GM23338 (cell line): ENCODE measurements at regions not wholly inside any gene's neighbourhood (a gene's known extent, or its start where the extent isn't known, plus 50 kb on each side); places are given as distances from the start of the nearest gene placed in this dataset.

ENCODE experiments used
- ATAC-seq: fragments of 200-7000 bp; cut with Tn5 transposase; 3 replicates; pipeline ENCODE4 v1.9.1; 2020
- DNase-seq: peaks from one replicate; pipeline ENCODE4 v3.0.0-alpha.2; 2015; ENCODE audit warnings: low spot score
- H2AFZ ChIP-seq: fragments of 200-600 bp; sonication (generic); 2 replicates; pipeline ENCODE4 v1.8.0; 2016; ENCODE audit warnings: antibody characterized with exemption, mild to moderate bottlenecking, moderate library complexity
- H3F3A ChIP-seq: fragments of 200-600 bp; sonication (generic); replicated peaks from 2 replicates; pipeline ENCODE4 v1.8.0; 2017; ENCODE audit warnings: antibody characterized with exemption, mixed run types, low read depth
- H3K27ac ChIP-seq: fragments of 200-600 bp; sonication (generic); 2 replicates; pipeline ENCODE4 v1.6.1; 2016; ENCODE audit warnings: low read depth
- H3K27me3 ChIP-seq: fragments of 200-600 bp; sonication (generic); 2 replicates; pipeline ENCODE4 v1.8.0; 2016; ENCODE audit warnings: mild to moderate bottlenecking, mixed run types, moderate library complexity; ENCODE audit not compliant: insufficient read depth
- H3K36me3 ChIP-seq: fragments of 200-600 bp; sonication (generic); 2 replicates; pipeline ENCODE4 v1.8.0; 2016; ENCODE audit warnings: mild to moderate bottlenecking; ENCODE audit not compliant: insufficient read depth
- H3K4me1 ChIP-seq: fragments of 200-600 bp; sonication (generic); 2 replicates; pipeline ENCODE4 v1.8.0; 2016; ENCODE audit warnings: mild to moderate bottlenecking, moderate library complexity; ENCODE audit not compliant: insufficient read depth
- H3K4me2 ChIP-seq: fragments of 200-600 bp; sonication (generic); 2 replicates; pipeline ENCODE4 v1.7.1; 2017; ENCODE audit warnings: mixed run types
- H3K4me3 ChIP-seq: fragments of 200-600 bp; sonication (generic); 2 replicates; pipeline ENCODE4 v1.6.1; 2016; ENCODE audit warnings: mixed run types
- H3K79me2 ChIP-seq: fragments of 200-600 bp; sonication (generic); replicated peaks from 2 replicates; pipeline ENCODE4 v1.8.0; 2017; ENCODE audit warnings: mild to moderate bottlenecking; ENCODE audit not compliant: insufficient read depth
- H3K9me2 ChIP-seq: fragments of 200-600 bp; sonication (generic); 2 replicates; pipeline ENCODE4 v1.8.0; 2017; ENCODE audit not compliant: insufficient read depth
- H4K20me1 ChIP-seq: fragments of 200-600 bp; sonication (generic); replicated peaks from 2 replicates; pipeline ENCODE4 v1.8.0; 2017; ENCODE audit warnings: mild to moderate bottlenecking; ENCODE audit not compliant: insufficient read depth
- H3K27ac Mint-ChIP-seq: 2 replicates; pipeline ENCODE4 v1.8.0; 2020; ENCODE audit warnings: inconsistent platforms, mild to moderate bottlenecking, moderate library complexity, mixed read lengths
- H3K27me3 Mint-ChIP-seq: 3 replicates; pipeline ENCODE4 v1.8.0; 2022; ENCODE audit warnings: low read depth, mild to moderate bottlenecking, moderate library complexity, mixed read lengths, inconsistent platforms; ENCODE audit not compliant: insufficient read depth, poor library complexity
- H3K36me3 Mint-ChIP-seq: 3 replicates; pipeline ENCODE4 v1.8.0; 2021; ENCODE audit warnings: low read depth, mild to moderate bottlenecking, inconsistent platforms, moderate library complexity, mixed read lengths
- H3K4me1 Mint-ChIP-seq: 3 replicates; pipeline ENCODE4 v1.8.0; 2020; ENCODE audit warnings: mild to moderate bottlenecking, inconsistent platforms, mixed read lengths
- H3K4me3 Mint-ChIP-seq: 3 replicates; pipeline ENCODE4 v1.8.0; 2021; ENCODE audit warnings: moderate library complexity, mild to moderate bottlenecking, inconsistent platforms, mixed read lengths
- H3K9me3 Mint-ChIP-seq: 3 replicates; pipeline ENCODE4 v1.8.0; 2020; ENCODE audit warnings: moderate library complexity, mild to moderate bottlenecking, inconsistent platforms, mixed read lengths
- CREB1 ChIP-seq: fragments of 250-450 bp; sonication (Bioruptor Pico); IDR thresholded peaks from 2 replicates; pipeline ENCODE4 v1.5.0; 2020; ENCODE audit warnings: low read depth, mild to moderate bottlenecking, moderate library complexity
- CTCF ChIP-seq, 2 experiments: fragments of 200-600 bp in 1 of 2; sonication (generic) in 1 of 2; conservative IDR thresholded peaks; 2 replicates each; pipeline versions ENCODE4 v1.5.1 to v1.6.1; 2016 to 2017; ENCODE audit warnings: antibody characterized with exemption in 2 of 2, low read depth in 2 of 2, mild to moderate bottlenecking in 2 of 2, moderate library complexity in 1 of 2
- ETS1 ChIP-seq: IDR thresholded peaks from 2 replicates; pipeline ENCODE4 v1.6.1; 2016; ENCODE audit warnings: antibody characterized with exemption
- EZH2 ChIP-seq: fragments of 200-600 bp; sonication (generic); IDR thresholded peaks from one replicate; pipeline ENCODE4 v1.8.0; 2017; ENCODE audit warnings: antibody characterized with exemption, mild to moderate bottlenecking, low read depth; ENCODE audit not compliant: unreplicated experiment
- EZH2phosphoT487 ChIP-seq: fragments of 200-600 bp; sonication (generic); IDR thresholded peaks from one replicate; pipeline ENCODE4 v1.8.1; 2018; ENCODE audit warnings: antibody characterized with exemption; ENCODE audit not compliant: unreplicated experiment
- JUNB ChIP-seq: IDR thresholded peaks from one replicate; pipeline ENCODE4 v1.6.1; 2016; ENCODE audit warnings: antibody characterized with exemption; ENCODE audit not compliant: unreplicated experiment
- NANOG ChIP-seq: IDR thresholded peaks from 2 replicates; pipeline ENCODE4 v1.6.1; 2016; ENCODE audit warnings: antibody characterized with exemption, borderline replicate concordance
- POLR2AphosphoS5 ChIP-seq: IDR thresholded peaks from 2 replicates; pipeline ENCODE4 v1.6.1; 2016; ENCODE audit warnings: antibody characterized with exemption, low read depth
- STAT1 ChIP-seq: IDR thresholded peaks from one replicate; pipeline ENCODE4 v1.6.1; 2016; ENCODE audit warnings: antibody characterized with exemption; ENCODE audit not compliant: unreplicated experiment
- ZNF114 ChIP-seq: fragments of 250-450 bp; sonication (Bioruptor Pico); IDR thresholded peaks from 2 replicates; pipeline ENCODE4 v1.5.0; 2020; ENCODE audit warnings: mild to moderate bottlenecking, moderate library complexity
- ZNF331 ChIP-seq: fragments of 250-450 bp; sonication (Bioruptor Pico); IDR thresholded peaks from 2 replicates; pipeline ENCODE4 v1.5.0; 2020; ENCODE audit warnings: low read depth, mild to moderate bottlenecking, moderate library complexity
- TF ChIP-seq, protein P1 (sequence below): IDR thresholded peaks from one replicate; pipeline ENCODE4 v1.6.1; 2018; ENCODE audit warnings: antibody characterized with exemption; ENCODE audit not compliant: unreplicated experiment
- TF ChIP-seq, protein P2 (sequence below): fragments of 250-450 bp; sonication (Bioruptor Pico); IDR thresholded peaks from 2 replicates; pipeline ENCODE4 v1.5.0; 2020; ENCODE audit warnings: mild to moderate bottlenecking, moderate library complexity

DNA sequence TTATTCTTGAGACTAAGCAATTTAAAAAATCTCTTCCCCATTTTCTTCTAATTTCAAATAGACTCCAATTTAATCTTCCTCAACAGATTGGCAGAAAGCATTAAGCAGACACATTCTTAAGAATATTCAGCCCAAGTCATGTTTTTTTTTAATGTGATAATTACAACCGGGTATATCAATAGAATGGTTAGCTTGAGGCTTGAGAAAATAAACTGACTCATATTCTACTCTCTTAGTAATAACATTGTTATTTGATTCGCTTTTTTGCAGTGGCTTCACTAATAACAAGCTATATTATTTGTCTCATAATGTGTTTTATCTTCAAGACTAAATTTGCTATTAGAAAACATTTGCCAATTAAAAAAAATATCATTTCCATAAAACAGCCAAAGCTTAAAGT is 488.6 kb upstream of the RGS18 start:
- TF ChIP-seq ZNF331 (CRISPR knock-in tag) = no peak
- TF ChIP-seq, protein P1, sequence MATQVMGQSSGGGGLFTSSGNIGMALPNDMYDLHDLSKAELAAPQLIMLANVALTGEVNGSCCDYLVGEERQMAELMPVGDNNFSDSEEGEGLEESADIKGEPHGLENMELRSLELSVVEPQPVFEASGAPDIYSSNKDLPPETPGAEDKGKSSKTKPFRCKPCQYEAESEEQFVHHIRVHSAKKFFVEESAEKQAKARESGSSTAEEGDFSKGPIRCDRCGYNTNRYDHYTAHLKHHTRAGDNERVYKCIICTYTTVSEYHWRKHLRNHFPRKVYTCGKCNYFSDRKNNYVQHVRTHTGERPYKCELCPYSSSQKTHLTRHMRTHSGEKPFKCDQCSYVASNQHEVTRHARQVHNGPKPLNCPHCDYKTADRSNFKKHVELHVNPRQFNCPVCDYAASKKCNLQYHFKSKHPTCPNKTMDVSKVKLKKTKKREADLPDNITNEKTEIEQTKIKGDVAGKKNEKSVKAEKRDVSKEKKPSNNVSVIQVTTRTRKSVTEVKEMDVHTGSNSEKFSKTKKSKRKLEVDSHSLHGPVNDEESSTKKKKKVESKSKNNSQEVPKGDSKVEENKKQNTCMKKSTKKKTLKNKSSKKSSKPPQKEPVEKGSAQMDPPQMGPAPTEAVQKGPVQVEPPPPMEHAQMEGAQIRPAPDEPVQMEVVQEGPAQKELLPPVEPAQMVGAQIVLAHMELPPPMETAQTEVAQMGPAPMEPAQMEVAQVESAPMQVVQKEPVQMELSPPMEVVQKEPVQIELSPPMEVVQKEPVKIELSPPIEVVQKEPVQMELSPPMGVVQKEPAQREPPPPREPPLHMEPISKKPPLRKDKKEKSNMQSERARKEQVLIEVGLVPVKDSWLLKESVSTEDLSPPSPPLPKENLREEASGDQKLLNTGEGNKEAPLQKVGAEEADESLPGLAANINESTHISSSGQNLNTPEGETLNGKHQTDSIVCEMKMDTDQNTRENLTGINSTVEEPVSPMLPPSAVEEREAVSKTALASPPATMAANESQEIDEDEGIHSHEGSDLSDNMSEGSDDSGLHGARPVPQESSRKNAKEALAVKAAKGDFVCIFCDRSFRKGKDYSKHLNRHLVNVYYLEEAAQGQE = no peak
- TF ChIP-seq EZH2 = no peak
- no peak for TF ChIP-seq ETS1
- no peak for TF ChIP-seq CTCF (conservative IDR thresholded peaks at IDR 0.05; ENCODE audit: low read depth in 2 of 2)
- no peak for TF ChIP-seq NANOG
- TF ChIP-seq EZH2phosphoT487 = no peak
- TF ChIP-seq CREB1 (CRISPR knock-in tag) = no peak
- no peak for TF ChIP-seq JUNB
- TF ChIP-seq, protein P2, sequence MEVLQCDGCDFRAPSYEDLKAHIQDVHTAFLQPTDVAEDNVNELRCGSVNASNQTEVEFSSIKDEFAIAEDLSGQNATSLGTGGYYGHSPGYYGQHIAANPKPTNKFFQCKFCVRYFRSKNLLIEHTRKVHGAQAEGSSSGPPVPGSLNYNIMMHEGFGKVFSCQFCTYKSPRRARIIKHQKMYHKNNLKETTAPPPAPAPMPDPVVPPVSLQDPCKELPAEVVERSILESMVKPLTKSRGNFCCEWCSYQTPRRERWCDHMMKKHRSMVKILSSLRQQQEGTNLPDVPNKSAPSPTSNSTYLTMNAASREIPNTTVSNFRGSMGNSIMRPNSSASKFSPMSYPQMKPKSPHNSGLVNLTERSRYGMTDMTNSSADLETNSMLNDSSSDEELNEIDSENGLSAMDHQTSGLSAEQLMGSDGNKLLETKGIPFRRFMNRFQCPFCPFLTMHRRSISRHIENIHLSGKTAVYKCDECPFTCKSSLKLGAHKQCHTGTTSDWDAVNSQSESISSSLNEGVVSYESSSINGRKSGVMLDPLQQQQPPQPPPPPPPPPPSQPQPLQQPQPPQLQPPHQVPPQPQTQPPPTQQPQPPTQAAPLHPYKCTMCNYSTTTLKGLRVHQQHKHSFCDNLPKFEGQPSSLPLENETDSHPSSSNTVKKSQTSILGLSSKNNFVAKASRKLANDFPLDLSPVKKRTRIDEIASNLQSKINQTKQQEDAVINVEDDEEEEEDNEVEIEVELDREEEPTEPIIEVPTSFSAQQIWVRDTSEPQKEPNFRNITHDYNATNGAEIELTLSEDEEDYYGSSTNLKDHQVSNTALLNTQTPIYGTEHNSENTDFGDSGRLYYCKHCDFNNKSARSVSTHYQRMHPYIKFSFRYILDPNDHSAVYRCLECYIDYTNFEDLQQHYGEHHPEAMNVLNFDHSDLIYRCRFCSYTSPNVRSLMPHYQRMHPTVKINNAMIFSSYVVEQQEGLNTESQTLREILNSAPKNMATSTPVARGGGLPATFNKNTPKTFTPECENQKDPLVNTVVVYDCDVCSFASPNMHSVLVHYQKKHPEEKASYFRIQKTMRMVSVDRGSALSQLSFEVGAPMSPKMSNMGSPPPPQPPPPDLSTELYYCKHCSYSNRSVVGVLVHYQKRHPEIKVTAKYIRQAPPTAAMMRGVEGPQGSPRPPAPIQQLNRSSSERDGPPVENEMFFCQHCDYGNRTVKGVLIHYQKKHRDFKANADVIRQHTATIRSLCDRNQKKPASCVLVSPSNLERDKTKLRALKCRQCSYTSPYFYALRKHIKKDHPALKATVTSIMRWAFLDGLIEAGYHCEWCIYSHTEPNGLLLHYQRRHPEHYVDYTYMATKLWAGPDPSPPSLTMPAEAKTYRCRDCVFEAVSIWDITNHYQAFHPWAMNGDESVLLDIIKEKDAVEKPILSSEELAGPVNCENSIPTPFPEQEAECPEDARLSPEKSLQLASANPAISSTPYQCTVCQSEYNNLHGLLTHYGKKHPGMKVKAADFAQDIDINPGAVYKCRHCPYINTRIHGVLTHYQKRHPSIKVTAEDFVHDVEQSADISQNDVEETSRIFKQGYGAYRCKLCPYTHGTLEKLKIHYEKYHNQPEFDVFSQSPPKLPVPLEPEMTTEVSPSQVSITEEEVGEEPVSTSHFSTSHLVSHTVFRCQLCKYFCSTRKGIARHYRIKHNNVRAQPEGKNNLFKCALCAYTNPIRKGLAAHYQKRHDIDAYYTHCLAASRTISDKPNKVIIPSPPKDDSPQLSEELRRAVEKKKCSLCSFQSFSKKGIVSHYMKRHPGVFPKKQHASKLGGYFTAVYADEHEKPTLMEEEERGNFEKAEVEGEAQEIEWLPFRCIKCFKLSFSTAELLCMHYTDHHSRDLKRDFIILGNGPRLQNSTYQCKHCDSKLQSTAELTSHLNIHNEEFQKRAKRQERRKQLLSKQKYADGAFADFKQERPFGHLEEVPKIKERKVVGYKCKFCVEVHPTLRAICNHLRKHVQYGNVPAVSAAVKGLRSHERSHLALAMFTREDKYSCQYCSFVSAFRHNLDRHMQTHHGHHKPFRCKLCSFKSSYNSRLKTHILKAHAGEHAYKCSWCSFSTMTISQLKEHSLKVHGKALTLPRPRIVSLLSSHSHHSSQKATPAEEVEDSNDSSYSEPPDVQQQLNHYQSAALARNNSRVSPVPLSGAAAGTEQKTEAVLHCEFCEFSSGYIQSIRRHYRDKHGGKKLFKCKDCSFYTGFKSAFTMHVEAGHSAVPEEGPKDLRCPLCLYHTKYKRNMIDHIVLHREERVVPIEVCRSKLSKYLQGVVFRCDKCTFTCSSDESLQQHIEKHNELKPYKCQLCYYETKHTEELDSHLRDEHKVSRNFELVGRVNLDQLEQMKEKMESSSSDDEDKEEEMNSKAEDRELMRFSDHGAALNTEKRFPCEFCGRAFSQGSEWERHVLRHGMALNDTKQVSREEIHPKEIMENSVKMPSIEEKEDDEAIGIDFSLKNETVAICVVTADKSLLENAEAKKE = no peak
- TF ChIP-seq POLR2AphosphoS5 = no peak
- TF ChIP-seq STAT1 = no peak
- no peak for TF ChIP-seq ZNF114
- Histone ChIP-seq H3K4me1 (no peaks in the 10 kb centered on the region), H3K79me2 (no peaks in the 10 kb centered on the region), H3K27ac (no peak overlapping the region), H4K20me1 (no peaks in the 10 kb centered on the region), H3K4me3 (no peak overlapping the region), H3F3A (no peaks in the 10 kb centered on the region), H3K9me2 (no peaks in the 10 kb centered on the region), H2AFZ (no peak overlapping the region), H3K4me2 (no peak overlapping the region), H3K36me3 (no peaks in the 10 kb centered on the region), H3K27me3 (no peaks in the 10 kb centered on the region)
- Mint-ChIP-seq H3K27me3 (no peaks in the 10 kb centered on the region), H3K9me3 (no peaks in the 10 kb centered on the region), H3K36me3 (no peaks in the 10 kb centered on the region), H3K27ac (no peak overlapping the region), H3K4me1 (no peaks in the 10 kb centered on the region), H3K4me3 (no peak overlapping the region)
- ATAC-seq (no peak), DNase-seq (no peak)
